SK-N-SH (cell line): ENCODE measurements at regions not wholly inside any gene's neighbourhood (a gene's known extent, or its start where the extent isn't known, plus 50 kb on each side); places are given as distances from the start of the nearest gene placed in this dataset.

ENCODE experiments used
- CTCF ChIA-PET: fragments of 300-600, 350-600 bp; formaldehyde crosslinking; extraction: SDS; loops from one replicate; lab custom pipeline; 2021; lab: Yijun Ruan, JAX
- POLR2A ChIA-PET: fragments of 350-600 bp; sonication (Branson Sonifier 250); formaldehyde crosslinking; extraction: SDS; loops from one replicate; lab custom pipeline; 2020; ENCODE audit warnings: antibody characterized with exemption, inconsistent platforms; lab: Yijun Ruan, JAX
- DNase-seq: peaks from one replicate; pipeline ENCODE4 v3.0.0; 2012
- H2AFZ ChIP-seq: fragments of 200-600 bp; sonication (generic); 2 replicates; pipeline ENCODE4 v1.8.1; 2016; ENCODE audit warnings: antibody characterized with exemption, mild to moderate bottlenecking, low read depth
- H3F3A ChIP-seq: fragments of 200-600 bp; sonication (generic); replicated peaks from 2 replicates; pipeline ENCODE3; 2016; ENCODE audit warnings: antibody characterized with exemption, mild to moderate bottlenecking; ENCODE audit not compliant: insufficient read depth
- H3K27ac ChIP-seq, 2 experiments: fragments of 200-500 bp in 1 of 2; fragments of 200-600 bp in 1 of 2; sonication (Bioruptor generic) in 1 of 2; sonication (generic), shearing (Covaris generic) in 1 of 2; 2 replicates each; pipeline versions ENCODE4 v1.5.1 to v1.6.1; 2014 to 2016; ENCODE audit warnings: low read depth in 2 of 2, inconsistent platforms in 1 of 2, low read length in 1 of 2, mild to moderate bottlenecking in 1 of 2, mixed read lengths in 1 of 2
- H3K27me3 ChIP-seq: fragments of 200-600 bp; sonication (generic), shearing (Covaris generic); 2 replicates; pipeline ENCODE4 v1.6.1; 2016; ENCODE audit warnings: mixed run types; ENCODE audit not compliant: insufficient read depth
- H3K36me3 ChIP-seq, 2 experiments: fragments of 200-500 bp in 1 of 2; fragments of 200-600 bp in 1 of 2; sonication (Bioruptor generic) in 1 of 2; sonication (generic) in 1 of 2; replicated peaks in 1 of 2; 2 replicates each; pipeline versions ENCODE3 to v1.5.1; 2014 to 2016; ENCODE audit warnings: low read length in 1 of 2, mild to moderate bottlenecking in 1 of 2; ENCODE audit not compliant: insufficient read depth in 2 of 2, control insufficient read depth in 1 of 2
- H3K4me1 ChIP-seq, 2 experiments: fragments of 200-500 bp in 1 of 2; fragments of 200-600 bp in 1 of 2; sonication (Bioruptor generic) in 1 of 2; sonication (generic), shearing (Covaris generic) in 1 of 2; 2 replicates each; pipeline versions ENCODE4 v1.5.1 to v1.6.1; 2014 to 2016; ENCODE audit warnings: low read depth in 1 of 2, low read length in 1 of 2, mixed run types in 1 of 2; ENCODE audit not compliant: insufficient read depth in 2 of 2, control insufficient read depth in 1 of 2
- H3K4me2 ChIP-seq: fragments of 200-600 bp; sonication (generic), shearing (Covaris generic); 2 replicates; pipeline ENCODE4 v1.6.1; 2017; ENCODE audit warnings: mixed run types
- H3K4me3 ChIP-seq, 2 experiments: fragments of 200-500 bp in 1 of 2; fragments of 200-600 bp in 1 of 2; sonication (Bioruptor generic) in 1 of 2; sonication (generic), shearing (Covaris generic) in 1 of 2; 2 replicates each; pipeline versions ENCODE4 v1.5.1 to v1.8.1; 2014 to 2016; ENCODE audit warnings: low read depth in 2 of 2, inconsistent platforms in 1 of 2, low read length in 1 of 2, mild to moderate bottlenecking in 1 of 2, mixed read lengths in 1 of 2, moderate library complexity in 1 of 2
- H3K79me2 ChIP-seq: fragments of 200-600 bp; sonication (generic); 2 replicates; pipeline ENCODE4 v1.8.1; 2017; ENCODE audit warnings: mild to moderate bottlenecking; ENCODE audit not compliant: insufficient read depth
- H3K9ac ChIP-seq: fragments of 200-600 bp; sonication (generic); 2 replicates; pipeline ENCODE4 v1.6.1; 2017; ENCODE audit warnings: mixed run types
- H3K9me2 ChIP-seq: fragments of 200-600 bp; sonication (generic); 2 replicates; pipeline ENCODE4 v1.6.1; 2017; ENCODE audit warnings: mixed run types
- H3K9me3 ChIP-seq: fragments of 200-600 bp; sonication (generic); 2 replicates; pipeline ENCODE4 v1.6.1; 2017; ENCODE audit warnings: mixed run types, mild to moderate bottlenecking, moderate library complexity
- H4K20me1 ChIP-seq: fragments of 200-600 bp; sonication (generic); 2 replicates; pipeline ENCODE4 v1.6.1; 2017; ENCODE audit warnings: mild to moderate bottlenecking, mixed run types; ENCODE audit not compliant: insufficient read depth
- ELF1 ChIP-seq: IDR thresholded peaks from 2 replicates; pipeline ENCODE4 v1.4.0; 2012
- EZH2phosphoT487 ChIP-seq: fragments of 200-600 bp; sonication (generic); IDR thresholded peaks from 2 replicates; pipeline ENCODE4 v1.6.1; 2017; ENCODE audit warnings: low read depth, mixed run types, mild to moderate bottlenecking, antibody characterized with exemption, moderate library complexity, borderline replicate concordance
- FOSL2 ChIP-seq: IDR thresholded peaks from 2 replicates; pipeline ENCODE4 v1.4.0; 2012; ENCODE audit warnings: low read depth, mild to moderate bottlenecking, moderate library complexity, borderline replicate concordance
- FOXJ3 ChIP-seq: sonication (generic); formaldehyde crosslinking; IDR thresholded peaks from 2 replicates; pipeline ENCODE4 v1.5.1; 2020; ENCODE audit warnings: mild to moderate bottlenecking, missing genetic modification reagents
- JUND ChIP-seq: IDR thresholded peaks from 2 replicates; pipeline ENCODE4 v1.4.0; 2012
- MEF2A ChIP-seq: IDR thresholded peaks from 2 replicates; pipeline ENCODE4 v1.4.0; 2012; ENCODE audit warnings: low read depth, borderline replicate concordance
- NFIC ChIP-seq: IDR thresholded peaks from 2 replicates; pipeline ENCODE4 v1.4.0; 2012; ENCODE audit warnings: borderline replicate concordance
- RAD21 ChIP-seq: IDR thresholded peaks from 2 replicates; pipeline ENCODE4 v1.6.1; 2012; ENCODE audit warnings: mild to moderate bottlenecking, low read length
- RCOR1 ChIP-seq: fragments of 150-350 bp; IDR thresholded peaks from 2 replicates; pipeline ENCODE4 v1.6.1; 2017; ENCODE audit warnings: antibody characterized with exemption, low read length
- RFX5 ChIP-seq: IDR thresholded peaks from 2 replicates; pipeline ENCODE4 v1.6.1; 2012; ENCODE audit warnings: mild to moderate bottlenecking, improper control_type of control experiment, low read length
- SIN3A ChIP-seq: IDR thresholded peaks from 2 replicates; pipeline ENCODE4 v1.6.1; 2012; ENCODE audit warnings: low read depth, mild to moderate bottlenecking, low read length, moderate library complexity, borderline replicate concordance
- SMC3 ChIP-seq: IDR thresholded peaks from 2 replicates; pipeline ENCODE4 v1.6.1; 2012; ENCODE audit warnings: low read depth, low read length, improper control_type of control experiment
- TAF1 ChIP-seq: IDR thresholded peaks from 2 replicates; pipeline ENCODE4 v1.6.1; 2012; ENCODE audit warnings: low read depth, mild to moderate bottlenecking, low read length, moderate library complexity, borderline replicate concordance
- TEAD4 ChIP-seq: IDR thresholded peaks from 2 replicates; pipeline ENCODE4 v1.4.0; 2012; ENCODE audit warnings: mild to moderate bottlenecking, borderline replicate concordance; ENCODE audit not compliant: insufficient read depth
- YY1 ChIP-seq: IDR thresholded peaks from 2 replicates; pipeline ENCODE4 v1.4.0; 2012; ENCODE audit warnings: low read depth, mild to moderate bottlenecking
- WGBS: methylation state at CpG from one replicate; pipeline ENCODE4 v1.1.6; 2017; ENCODE audit warnings: low lambda C conversion rate; 5-methylcytosine and 5-hydroxymethylcytosine counted together
- TF ChIP-seq, protein P1 (sequence below): IDR thresholded peaks from 2 replicates; pipeline ENCODE4 v1.4.0; 2012; ENCODE audit warnings: low read depth
- TF ChIP-seq, protein P2 (sequence below): IDR thresholded peaks from 2 replicates; pipeline ENCODE4 v1.6.1; 2012; ENCODE audit warnings: mild to moderate bottlenecking, low read depth, low read length, moderate library complexity
- TF ChIP-seq, protein P3 (sequence below): fragments of 200-600 bp; sonication (generic); IDR thresholded peaks from 2 replicates; pipeline ENCODE4 v1.6.1; 2017; ENCODE audit warnings: antibody characterized with exemption, mild to moderate bottlenecking, moderate library complexity
- TF ChIP-seq, protein P4 (sequence below): fragments of 150-350 bp; IDR thresholded peaks from 2 replicates; pipeline ENCODE4 v1.6.1; 2016; ENCODE audit warnings: mild to moderate bottlenecking, low read depth, low read length

DNA sequence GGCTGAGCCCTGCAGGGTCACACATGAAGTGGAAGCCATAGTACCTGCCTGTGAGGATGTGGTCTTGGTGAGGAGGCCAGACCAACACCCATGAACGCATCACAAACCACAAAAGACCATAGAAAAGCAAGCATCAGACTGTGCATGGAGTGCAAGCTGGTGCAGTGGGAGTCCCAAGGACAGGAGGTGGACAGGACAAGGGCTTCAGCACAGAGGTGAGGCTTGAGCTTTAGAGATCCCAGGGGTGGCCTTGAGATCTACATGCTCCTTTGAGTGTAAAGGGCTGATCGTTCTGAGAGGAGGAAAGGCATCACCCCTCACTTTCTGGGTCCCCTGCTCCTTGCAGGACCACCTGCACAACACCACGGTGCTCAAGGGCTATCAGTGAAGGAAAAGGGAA is 111.9 kb upstream of the F3 start:
- no peak overlapping the region for H3K4me3 ChIP-seq
- CTCF ChIA-PET = interaction anchor here (2.1 kb wide), 1 partner anchor 390 kb away, joined by 5 read pairs; no protein-coding TSS in a partner anchor
- no peaks in the 10 kb centered on the region for H3K79me2 ChIP-seq
- no peaks in the 10 kb centered on the region for H3K9me2 ChIP-seq
- H3K4me1 ChIP-seq = peaks cover 0 to 2% of the 10 kb centered on the region in 2 experiments; a peak in 1 of 4 replicates
- WGBS = 65% methylated on average over 3 of the region's 3 CpGs
- no peak for DNase-seq
- no peak overlapping the region for H3K9ac ChIP-seq
- H3K4me2 ChIP-seq = no peak overlapping the region
- H3F3A ChIP-seq = no peaks in the 10 kb centered on the region
- H3K27me3 ChIP-seq = no peaks in the 10 kb centered on the region
- H4K20me1 ChIP-seq = no peaks in the 10 kb centered on the region
- H3K36me3 ChIP-seq = no peaks in the 10 kb centered on the region
- TF ChIP-seq YY1 = no peak
- TF ChIP-seq RFX5 = no peak
- TF ChIP-seq, protein P1, sequence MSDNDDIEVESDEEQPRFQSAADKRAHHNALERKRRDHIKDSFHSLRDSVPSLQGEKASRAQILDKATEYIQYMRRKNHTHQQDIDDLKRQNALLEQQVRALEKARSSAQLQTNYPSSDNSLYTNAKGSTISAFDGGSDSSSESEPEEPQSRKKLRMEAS = no peak
- TF ChIP-seq FOSL2 = no peak
- TF ChIP-seq NFIC = no peak
- no peak for TF ChIP-seq RAD21
- TF ChIP-seq SIN3A = no peak
- TF ChIP-seq, protein P2, sequence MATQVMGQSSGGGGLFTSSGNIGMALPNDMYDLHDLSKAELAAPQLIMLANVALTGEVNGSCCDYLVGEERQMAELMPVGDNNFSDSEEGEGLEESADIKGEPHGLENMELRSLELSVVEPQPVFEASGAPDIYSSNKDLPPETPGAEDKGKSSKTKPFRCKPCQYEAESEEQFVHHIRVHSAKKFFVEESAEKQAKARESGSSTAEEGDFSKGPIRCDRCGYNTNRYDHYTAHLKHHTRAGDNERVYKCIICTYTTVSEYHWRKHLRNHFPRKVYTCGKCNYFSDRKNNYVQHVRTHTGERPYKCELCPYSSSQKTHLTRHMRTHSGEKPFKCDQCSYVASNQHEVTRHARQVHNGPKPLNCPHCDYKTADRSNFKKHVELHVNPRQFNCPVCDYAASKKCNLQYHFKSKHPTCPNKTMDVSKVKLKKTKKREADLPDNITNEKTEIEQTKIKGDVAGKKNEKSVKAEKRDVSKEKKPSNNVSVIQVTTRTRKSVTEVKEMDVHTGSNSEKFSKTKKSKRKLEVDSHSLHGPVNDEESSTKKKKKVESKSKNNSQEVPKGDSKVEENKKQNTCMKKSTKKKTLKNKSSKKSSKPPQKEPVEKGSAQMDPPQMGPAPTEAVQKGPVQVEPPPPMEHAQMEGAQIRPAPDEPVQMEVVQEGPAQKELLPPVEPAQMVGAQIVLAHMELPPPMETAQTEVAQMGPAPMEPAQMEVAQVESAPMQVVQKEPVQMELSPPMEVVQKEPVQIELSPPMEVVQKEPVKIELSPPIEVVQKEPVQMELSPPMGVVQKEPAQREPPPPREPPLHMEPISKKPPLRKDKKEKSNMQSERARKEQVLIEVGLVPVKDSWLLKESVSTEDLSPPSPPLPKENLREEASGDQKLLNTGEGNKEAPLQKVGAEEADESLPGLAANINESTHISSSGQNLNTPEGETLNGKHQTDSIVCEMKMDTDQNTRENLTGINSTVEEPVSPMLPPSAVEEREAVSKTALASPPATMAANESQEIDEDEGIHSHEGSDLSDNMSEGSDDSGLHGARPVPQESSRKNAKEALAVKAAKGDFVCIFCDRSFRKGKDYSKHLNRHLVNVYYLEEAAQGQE = no peak
- TF ChIP-seq EZH2phosphoT487 = no peak
- TF ChIP-seq, protein P3, sequence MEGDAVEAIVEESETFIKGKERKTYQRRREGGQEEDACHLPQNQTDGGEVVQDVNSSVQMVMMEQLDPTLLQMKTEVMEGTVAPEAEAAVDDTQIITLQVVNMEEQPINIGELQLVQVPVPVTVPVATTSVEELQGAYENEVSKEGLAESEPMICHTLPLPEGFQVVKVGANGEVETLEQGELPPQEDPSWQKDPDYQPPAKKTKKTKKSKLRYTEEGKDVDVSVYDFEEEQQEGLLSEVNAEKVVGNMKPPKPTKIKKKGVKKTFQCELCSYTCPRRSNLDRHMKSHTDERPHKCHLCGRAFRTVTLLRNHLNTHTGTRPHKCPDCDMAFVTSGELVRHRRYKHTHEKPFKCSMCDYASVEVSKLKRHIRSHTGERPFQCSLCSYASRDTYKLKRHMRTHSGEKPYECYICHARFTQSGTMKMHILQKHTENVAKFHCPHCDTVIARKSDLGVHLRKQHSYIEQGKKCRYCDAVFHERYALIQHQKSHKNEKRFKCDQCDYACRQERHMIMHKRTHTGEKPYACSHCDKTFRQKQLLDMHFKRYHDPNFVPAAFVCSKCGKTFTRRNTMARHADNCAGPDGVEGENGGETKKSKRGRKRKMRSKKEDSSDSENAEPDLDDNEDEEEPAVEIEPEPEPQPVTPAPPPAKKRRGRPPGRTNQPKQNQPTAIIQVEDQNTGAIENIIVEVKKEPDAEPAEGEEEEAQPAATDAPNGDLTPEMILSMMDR = no peak
- H2AFZ ChIP-seq = no peak overlapping the region
- H3K27ac ChIP-seq = no peak overlapping the region
- no peaks in the 10 kb centered on the region for H3K9me3 ChIP-seq
- POLR2A ChIA-PET = no interaction called here

DNA sequence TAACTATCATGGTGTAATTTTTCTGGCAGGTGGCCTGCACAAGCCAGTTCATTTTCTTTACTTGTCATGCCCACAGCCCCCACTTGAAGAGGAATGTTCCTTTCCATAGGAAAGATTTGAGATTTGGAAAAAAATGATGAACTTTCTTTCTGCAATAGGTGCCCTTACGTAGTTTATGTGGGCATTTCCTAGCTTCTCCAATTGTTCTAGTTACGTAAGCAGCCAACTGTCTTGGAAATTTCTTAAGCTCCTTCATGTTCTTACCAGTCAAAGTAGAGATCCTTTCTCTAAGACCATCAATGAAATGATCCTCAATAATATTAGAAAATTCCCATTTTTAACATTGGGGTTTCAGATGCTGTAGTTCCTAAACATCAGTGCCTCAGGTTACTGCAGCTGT is 109.5 kb upstream of the F3 start:
- H3K4me1 ChIP-seq = peaks cover 0 to 2% of the 10 kb centered on the region in 2 experiments; a peak in 1 of 4 replicates
- no peaks in the 10 kb centered on the region for H3K36me3 ChIP-seq
- ChIA-PET CTCF (interaction anchor here (1.3 kb wide), 1 partner anchor 203 kb away, joined by 3 read pairs; no protein-coding TSS in a partner anchor), POLR2A (no interaction called here)
- no peaks in the 10 kb centered on the region for H3K79me2 ChIP-seq
- no peaks in the 10 kb centered on the region for H3K9me2 ChIP-seq
- H3K27ac ChIP-seq = no peak overlapping the region
- DNase-seq = no peak
- H3K9me3 ChIP-seq = no peaks in the 10 kb centered on the region
- 90% methylated on average over 2 of the region's 2 CpGs for whole genome bisulfite sequencing
- H3K4me2 ChIP-seq = no peak overlapping the region
- H3F3A ChIP-seq = no peaks in the 10 kb centered on the region
- no peak overlapping the region for H3K9ac ChIP-seq
- no peaks in the 10 kb centered on the region for H4K20me1 ChIP-seq
- H3K4me3 ChIP-seq = no peak overlapping the region
- no peak overlapping the region for H2AFZ ChIP-seq
- no peaks in the 10 kb centered on the region for H3K27me3 ChIP-seq
- TF ChIP-seq SIN3A (no peak), TEAD4 (no peak), RCOR1 (no peak), FOSL2 (no peak), FOXJ3 (CRISPR knock-in tag) (no peak), EZH2phosphoT487 (no peak), JUND (no peak), TAF1 (no peak), ELF1 (no peak), SMC3 (no peak), NFIC (no peak), MEF2A (no peak)
- TF ChIP-seq, protein P3 = no peak
- TF ChIP-seq, protein P4, sequence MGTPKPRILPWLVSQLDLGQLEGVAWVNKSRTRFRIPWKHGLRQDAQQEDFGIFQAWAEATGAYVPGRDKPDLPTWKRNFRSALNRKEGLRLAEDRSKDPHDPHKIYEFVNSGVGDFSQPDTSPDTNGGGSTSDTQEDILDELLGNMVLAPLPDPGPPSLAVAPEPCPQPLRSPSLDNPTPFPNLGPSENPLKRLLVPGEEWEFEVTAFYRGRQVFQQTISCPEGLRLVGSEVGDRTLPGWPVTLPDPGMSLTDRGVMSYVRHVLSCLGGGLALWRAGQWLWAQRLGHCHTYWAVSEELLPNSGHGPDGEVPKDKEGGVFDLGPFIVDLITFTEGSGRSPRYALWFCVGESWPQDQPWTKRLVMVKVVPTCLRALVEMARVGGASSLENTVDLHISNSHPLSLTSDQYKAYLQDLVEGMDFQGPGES = no peak
